Fibroblast of pulmonary artery (primary cell): ENCODE measurements at regions not wholly inside any gene's neighbourhood (a gene's known extent, or its start where the extent isn't known, plus 50 kb on each side); places are given as distances from the start of the nearest gene placed in this dataset.

Source experiments
- DNase-seq: peaks from one replicate; pipeline ENCODE4 v3.0.0-alpha.2; 2010; ENCODE audit warnings: low read depth
- H3K4me3 ChIP-seq: replicated peaks from 2 replicates; pipeline ENCODE4 v1.5.1; 2011; ENCODE audit warnings: low read depth, mild to moderate bottlenecking, control low read depth, low read length, moderate library complexity
- TF ChIP-seq, protein P1 (sequence below): IDR thresholded peaks from 2 replicates; pipeline ENCODE4 v1.5.1; 2011; ENCODE audit warnings: mild to moderate bottlenecking, control low read depth, low read length, inconsistent platforms; ENCODE audit errors: missing control alignments

DNA sequence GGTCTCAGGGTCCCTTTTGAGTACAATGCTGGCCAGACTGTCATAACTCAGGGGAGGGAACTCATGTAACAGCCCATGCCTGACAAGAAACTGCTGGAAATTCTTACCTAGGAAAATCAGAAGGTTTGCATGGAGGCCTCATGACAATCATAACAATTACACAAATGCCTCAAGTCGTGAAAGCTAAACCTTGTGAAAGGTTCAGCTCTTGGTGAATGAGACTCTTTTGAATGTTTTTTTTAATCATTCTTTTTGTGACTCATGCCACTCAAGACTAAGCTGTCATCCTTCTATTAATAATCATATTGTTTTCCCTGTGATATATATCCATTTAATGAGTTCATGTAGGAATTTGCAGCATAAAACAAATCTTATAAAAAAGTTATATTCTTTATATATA lies 61.4 kb upstream of the LEKR1 start:
- no peak overlapping the region for H3K4me3 ChIP-seq
- no peak for DNase-seq
- TF ChIP-seq, protein P1, sequence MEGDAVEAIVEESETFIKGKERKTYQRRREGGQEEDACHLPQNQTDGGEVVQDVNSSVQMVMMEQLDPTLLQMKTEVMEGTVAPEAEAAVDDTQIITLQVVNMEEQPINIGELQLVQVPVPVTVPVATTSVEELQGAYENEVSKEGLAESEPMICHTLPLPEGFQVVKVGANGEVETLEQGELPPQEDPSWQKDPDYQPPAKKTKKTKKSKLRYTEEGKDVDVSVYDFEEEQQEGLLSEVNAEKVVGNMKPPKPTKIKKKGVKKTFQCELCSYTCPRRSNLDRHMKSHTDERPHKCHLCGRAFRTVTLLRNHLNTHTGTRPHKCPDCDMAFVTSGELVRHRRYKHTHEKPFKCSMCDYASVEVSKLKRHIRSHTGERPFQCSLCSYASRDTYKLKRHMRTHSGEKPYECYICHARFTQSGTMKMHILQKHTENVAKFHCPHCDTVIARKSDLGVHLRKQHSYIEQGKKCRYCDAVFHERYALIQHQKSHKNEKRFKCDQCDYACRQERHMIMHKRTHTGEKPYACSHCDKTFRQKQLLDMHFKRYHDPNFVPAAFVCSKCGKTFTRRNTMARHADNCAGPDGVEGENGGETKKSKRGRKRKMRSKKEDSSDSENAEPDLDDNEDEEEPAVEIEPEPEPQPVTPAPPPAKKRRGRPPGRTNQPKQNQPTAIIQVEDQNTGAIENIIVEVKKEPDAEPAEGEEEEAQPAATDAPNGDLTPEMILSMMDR: no peak

DNA sequence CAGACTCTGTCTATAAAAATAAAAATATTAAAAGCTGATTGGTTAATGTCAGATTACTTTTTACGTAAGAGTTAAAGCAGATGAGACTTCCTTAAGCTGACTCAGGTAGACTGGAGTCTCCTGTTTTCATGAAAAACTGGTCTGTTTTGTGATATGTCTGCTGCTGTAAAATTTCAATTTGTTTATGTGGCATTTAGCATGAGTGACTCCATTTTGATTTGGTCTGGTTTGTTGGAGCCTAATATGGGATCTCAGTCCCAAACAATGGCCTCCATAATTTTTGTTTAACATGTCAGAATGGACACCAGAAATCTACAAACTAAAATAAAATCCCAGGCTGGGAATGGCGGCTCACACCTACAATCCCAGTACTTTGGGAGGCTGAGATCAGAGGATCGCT lies 57.8 kb upstream of the LEKR1 start:
- DNase-seq: no peak
- H3K4me3 ChIP-seq: no peak overlapping the region
- TF ChIP-seq, protein P1: no peak

DNA sequence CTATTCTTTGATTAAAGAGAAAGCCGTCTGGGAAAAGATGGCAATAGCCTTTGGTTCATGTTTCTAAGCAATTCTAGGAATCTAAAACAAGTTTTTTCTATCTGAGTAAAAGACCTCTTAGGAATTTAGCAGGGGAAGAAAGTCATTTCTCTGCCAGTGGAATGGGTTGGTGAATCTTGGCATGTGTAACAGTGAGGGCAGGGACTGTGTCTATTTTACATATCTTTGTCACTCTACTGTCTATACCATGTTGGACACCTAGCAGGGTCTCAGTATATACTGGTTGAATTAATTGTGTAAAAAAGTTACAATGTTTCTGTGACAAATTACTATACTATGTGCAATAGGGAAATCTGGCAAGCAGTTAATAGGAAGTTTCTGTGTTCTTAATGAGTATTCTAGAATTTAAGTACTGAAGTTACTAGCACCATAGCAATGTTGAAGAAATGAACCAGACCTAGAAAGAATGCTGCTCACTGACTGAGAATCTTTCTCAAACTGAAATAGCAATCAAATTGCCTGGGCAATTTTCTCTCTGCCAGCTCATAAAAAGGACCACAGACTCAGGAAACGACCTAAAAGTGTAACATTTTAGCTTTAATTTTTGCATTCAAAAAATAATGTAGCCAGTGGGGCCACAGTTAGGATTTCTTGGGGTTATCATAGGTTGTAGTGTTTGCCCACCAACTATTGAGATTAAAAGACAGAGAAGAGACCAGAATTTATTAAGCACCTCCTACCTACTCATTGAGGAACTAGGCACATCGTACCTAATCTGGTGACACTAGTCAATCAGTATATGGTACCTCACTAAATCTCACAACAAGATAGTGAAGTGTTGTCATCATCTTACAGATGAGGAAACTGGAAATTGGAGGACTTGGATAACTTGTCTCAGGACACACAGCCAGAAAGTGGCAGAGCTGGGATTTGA lies 56.2 kb upstream of the LEKR1 start:
- H3K4me3 ChIP-seq: no peak overlapping the region
- no peak for DNase-seq
- TF ChIP-seq, protein P1: no peak

DNA sequence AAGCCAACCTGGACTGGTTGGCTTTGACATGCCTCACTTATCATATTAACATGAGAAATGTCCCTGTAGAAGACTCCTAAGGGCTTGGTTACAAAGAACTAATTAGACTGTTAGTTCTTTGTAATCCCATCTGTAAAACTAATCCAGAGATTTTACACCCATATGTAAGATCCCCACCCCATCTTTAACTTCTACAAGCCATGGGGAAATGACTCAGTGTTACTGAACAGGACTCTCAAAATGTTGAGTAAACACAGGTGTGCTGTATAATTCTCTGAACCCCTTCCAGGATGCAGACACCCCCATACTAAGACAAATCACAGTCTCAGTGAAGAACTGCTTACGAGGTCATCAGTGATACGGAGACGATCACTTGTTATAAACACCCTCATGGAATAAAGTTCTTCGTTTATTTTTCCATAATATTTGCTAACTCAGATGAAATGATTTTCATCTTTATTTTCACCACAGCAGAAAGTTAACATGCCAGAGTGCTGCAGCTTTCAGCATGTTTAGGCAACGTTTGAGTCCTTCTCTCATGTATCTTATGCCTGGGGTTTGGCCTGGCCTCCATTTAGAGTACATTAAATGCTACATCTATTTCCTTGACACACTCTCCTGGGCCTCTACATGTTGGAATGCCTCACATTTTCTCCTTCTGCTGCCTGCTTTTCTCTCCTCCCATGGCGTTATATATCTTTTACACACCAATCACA lies 55.3 kb upstream of the LEKR1 start:
- H3K4me3 ChIP-seq: no peak overlapping the region
- DNase-seq: no peak
- TF ChIP-seq, protein P1: no peak

DNA sequence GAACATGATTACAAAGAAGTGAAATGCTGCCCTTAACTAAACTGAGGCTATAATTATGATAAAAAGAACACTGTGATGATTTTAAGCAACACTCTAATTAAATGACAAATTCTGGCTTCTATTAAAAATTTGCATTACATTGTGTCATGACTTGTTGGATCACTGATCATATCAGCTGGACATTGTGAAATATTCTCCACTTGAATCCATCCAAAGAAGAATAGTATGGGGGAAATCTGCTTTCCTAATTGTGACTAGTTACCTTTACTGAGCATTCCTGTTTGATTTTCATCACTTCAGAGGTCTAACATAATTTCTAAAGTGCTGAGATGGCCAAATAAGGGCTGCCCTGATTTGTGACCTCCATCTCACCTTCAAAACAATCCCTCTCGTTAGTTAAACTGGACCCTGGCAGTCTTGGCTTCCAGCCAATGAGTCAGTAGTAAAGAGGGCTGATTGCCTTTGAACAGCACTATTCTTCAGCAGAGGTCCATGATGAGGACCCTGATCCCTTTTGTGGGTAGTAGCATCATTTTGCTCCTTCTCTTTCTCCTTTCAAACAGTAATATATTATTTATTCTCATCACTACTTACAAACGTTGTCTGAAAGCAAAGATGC lies 53.5 kb upstream of the LEKR1 start:
- H3K4me3 ChIP-seq: no peak overlapping the region
- TF ChIP-seq, protein P1: no peak
- DNase-seq: peak; percentile 44

DNA sequence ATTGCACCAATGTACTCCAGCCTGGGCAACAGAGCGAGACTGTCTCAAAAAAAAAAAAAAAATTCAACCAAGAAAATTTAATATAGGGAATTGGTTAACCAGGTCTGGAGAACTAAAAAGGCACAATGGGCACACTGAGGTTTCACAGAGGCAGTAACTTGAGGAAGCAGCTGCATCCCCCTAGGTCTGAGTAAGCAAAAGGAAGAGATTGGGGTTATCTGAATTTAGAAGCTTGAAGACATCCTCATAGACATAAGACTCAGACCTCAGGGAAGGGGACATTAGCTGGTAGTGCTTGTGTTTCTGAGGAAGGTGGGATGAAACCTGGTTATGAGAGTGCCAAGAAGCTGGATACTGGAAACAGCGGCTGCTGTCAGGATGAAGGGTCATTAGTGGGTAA lies 50.1 kb upstream of the LEKR1 start:
- DNase-seq: no peak
- H3K4me3 ChIP-seq: no peak overlapping the region
- TF ChIP-seq, protein P1: no peak
